Stimulated activated CD4-positive, alpha-beta T cell treated with anti-CD3 and anti-CD28 coated beads, Interleukin-1b, Interleukin-23, amount 100 ng/mL, for 48 hours (primary cell): ENCODE measurements at regions not wholly inside any gene's neighbourhood (a gene's known extent, or its start where the extent isn't known, plus 50 kb on each side); places are given as distances from the start of the nearest gene placed in this dataset.
"Not testable (repeated sequence)": the region's sequence is repeated elsewhere in the genome, so short reads cannot be mapped to it uniquely, and the experiment has no call there.

Source experiments
- DNase-seq: peaks from one replicate; pipeline ENCODE4 v3.0.0-alpha.2; 2020

DNA sequence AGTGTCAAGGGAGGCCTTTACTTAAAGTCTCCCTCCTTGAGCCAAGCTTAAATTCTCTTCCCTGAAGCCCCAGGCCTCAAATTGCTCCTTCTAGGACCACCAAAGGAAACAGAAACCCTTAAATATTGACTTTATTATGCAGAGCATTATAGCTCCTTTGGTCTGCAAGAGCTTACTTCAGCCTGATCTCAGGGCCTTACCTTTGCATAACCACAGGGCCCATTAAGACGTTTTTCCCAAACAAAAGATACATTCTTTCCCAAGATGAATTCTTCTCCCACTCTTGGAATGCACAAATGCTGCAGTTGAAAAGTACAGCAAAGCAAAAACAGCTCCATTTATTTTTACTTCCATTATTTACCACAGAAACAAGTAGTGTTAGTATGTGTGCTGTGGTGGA, 130.8 kb downstream of the B3GNT2 start:
- no peak for DNase-seq

DNA sequence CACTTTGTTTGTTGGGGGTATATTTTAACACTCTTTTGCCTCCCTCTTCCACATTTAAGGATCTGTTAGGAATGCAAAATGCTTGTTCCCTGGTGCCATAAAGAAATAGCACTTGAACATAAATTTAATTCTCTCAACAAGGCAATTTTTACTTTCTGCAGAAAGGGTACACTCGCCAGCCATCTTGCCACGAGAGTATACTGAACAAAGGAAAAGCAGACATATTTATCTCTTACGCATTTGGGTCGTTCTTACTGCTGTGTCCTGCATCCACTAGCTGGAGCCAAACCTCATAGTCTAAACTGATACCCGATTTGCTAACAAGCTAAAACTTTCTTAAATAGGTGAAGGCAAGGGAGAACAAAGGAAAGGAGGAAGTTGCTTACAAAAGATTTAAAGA, 129.5 kb downstream of the B3GNT2 start:
- no peak for DNase-seq

DNA sequence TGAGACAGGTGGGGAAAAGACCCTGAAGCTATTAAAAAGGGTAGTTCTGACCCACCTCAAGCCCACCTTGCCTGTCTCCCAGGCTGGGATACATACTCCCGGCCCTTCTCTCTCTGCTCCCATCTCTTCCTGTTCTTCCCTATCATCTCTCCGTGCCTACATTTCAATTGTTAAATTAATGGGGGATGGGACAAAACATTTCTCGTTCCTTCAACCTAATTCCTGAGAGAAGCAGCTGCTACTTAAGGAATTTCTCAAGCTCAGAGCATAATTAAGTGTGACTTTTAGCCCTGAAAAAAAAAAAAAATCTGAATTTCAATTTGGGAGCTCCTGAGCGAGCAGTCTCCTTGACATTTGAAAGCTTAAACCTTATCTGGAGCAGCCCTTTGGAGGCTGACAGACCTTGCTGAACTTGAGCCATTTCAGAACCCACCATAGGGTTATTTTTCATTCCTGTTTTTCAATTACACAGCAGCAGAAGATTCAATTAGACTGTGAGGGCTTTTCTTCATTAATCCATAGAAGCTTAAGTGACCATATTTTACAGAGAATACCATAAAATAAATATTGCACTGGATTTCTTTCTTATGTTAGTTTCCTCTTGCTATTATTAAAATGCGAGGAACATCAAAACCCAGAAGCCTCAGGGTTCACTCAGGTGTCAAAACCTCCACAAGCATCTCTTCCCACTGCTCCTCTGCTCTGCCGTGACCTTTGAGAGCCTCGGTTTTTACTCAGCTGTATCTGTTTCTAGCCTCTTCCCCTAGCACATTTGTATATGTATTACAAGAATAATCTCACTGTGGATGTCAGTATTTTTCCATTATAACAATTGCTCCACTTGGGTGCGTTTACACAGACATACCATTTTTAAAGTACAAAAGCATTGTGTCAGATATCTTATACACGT, 125.7 kb downstream of the B3GNT2 start:
- DNase-seq: no peak

DNA sequence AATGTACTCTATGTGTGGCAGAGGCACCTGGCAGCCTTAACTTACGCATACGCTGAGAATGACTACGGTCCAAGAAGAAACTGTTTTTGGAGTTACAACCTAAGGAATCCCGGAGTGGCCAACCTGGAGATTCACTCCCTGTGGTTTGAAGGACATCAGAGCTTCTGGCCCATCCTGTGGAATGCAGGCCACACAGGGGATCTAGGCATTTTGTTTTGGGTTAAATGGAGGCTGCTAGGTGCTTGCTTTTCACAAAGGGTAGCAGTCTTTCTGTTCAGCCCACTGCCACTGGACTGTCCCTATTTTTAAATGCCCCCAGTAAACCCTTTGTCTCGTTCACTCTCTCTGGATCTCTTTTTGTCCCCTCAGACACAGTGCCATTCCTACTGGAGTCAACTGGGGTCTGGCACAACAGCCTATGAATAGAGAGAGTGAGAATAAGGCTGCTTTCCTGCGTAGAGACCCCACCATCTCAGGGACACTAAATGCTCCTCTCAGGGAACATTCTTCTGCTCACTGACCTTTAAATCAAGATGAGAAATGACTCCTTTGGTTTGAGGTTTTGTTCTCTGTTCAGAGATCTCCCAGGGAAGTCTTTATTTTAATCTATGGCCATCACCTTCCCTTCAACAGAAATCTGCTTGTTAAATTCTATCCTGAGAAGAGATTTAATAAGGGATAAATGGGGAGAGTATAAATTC, 124.9 kb downstream of the B3GNT2 start:
- DNase-seq: no peak

DNA sequence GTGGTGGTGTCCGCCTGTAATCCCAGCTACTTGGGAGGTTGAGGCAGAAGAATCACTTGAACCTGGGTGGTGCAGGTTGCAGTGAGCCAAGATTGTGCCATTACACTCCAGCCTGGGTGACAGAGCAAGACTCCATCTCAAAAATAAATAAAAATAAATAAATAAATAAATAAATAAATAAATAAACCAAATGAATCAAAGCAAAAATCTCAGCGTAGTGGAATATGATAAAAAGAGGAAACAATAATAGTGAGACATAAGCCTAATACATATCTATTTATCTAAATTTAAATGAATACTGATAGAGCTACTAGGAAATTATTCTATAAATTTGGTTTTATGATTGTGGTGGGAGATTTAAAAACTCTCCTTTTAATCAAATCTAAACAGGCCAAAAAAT, 124.2 kb downstream of the B3GNT2 start:
- DNase-seq: not testable (repeated sequence)

DNA sequence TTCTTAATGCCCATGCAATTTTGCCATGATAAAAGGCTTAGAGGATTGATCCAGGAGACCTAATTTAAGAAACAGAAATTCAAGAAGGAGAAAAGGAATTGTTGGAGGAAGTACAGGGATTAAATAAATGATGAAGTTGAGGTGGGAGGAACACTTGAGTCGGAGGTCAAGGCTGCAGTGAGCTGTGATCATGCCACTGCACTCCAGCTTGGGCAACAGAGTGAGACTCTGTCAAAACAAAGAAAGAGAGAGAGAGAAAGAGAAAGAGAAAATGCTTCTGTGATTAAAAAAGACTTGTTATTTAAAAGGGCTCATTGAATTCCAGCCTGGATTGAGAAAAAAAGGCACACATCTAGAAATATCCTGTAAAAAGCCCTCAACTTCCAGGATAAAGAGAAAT, 123.2 kb downstream of the B3GNT2 start:
- no peak for DNase-seq

DNA sequence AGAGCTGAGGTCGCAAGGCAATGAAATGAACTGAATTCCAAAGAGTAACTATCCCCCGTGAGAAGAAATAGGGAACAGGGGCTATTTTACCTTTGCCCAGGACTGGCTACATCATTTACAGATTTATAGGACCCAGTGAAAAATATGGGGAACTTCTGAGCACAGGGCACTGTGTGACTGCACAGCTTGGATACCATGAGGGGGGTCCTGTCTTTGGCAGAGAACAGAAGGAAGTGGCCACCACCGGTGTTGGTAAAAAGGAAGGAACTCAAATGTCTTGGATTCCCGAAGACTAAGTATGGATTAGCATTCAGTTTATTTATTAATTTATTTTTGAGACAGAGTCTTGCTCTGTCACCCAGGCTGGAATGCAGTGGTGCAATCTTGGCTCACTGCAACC, 119.6 kb downstream of the B3GNT2 start:
- DNase-seq: no peak

DNA sequence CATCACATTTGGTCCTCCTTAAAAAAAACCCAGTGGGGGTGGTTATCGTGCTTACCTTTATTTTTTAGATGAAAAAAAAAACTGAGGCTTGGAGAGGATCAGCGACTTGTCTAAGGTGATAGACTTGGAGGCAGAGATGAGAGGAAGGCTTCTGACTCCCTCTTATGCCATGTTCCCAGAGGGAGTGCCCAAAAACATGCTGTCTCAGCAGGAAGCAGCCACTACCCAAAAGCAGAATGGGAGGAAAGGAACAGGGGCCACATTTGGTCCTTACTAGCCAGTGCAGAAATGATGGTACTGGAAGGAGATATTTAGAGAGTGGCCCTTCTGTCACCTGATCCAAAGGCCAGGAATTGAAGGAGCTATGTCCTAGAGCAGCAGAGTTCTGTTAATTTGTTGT, 118.4 kb downstream of the B3GNT2 start:
- DNase-seq: no peak

DNA sequence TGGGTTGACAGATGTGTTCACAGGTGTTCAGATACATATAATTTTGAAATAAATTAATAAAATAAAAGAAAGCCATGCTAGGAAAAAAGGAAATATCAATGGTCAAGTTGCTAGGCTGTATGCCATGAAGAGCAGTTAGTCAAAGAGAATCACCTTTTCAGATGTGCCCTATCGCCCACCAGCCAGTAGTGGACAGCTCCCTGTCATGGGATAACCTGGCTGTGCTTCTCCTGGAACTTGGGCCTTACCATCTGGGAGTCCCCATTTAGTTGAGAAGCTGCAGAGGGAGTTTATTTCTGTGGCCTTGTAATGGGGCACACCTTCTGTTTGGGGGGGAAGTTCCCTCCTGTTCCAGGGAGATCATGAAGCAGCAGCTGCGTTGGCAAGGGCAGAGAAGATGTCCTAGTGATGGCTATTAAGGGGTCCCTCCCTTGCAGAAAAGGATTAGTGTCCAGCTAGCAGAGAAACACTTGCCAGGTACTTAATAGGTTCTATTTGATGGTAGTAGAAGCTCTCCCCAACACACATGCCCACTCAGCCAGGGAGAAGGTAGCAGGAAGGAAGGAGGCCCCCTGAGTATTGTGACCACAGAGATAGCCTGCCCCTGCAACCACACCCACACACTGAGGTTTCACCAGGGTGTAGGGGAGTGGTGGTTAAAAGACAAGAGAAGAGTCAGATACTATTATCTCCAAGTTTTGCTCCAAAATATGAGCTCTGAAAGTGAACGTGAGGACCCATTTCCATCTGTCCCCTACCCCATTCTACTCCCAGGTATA, 117.7 kb downstream of the B3GNT2 start:
- no peak for DNase-seq

DNA sequence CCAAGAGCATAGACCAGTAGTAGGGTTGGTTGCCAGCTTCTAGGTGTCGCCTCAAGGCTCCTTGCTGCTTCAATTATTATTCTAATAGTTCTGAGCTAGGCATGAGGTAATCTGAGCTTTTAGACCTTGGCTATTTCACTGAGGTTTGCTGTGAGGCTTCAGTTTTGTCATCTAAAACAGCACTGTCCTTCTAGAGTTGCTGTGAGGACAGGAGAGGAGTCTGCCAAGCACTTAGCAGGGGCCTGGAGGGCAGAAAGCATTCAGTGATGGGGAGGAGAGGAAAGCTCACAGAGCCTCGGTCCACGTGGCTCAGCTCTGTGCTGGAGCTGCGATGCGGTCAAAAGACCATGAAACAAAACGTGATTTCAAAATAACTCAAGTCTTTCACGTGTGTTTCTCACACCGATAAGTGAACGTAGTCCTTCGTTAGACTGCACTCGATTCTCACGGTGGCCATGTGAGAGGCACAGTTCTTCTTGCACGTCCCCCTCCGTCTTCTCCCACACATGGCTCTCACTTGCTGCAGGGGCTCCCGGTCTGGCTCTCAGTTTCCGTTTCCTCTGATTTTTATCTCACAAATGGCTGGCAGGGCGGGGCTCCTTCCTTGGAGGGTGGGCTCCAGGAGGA, 113.7 kb downstream of the B3GNT2 start:
- DNase-seq: peak; percentile 27

DNA sequence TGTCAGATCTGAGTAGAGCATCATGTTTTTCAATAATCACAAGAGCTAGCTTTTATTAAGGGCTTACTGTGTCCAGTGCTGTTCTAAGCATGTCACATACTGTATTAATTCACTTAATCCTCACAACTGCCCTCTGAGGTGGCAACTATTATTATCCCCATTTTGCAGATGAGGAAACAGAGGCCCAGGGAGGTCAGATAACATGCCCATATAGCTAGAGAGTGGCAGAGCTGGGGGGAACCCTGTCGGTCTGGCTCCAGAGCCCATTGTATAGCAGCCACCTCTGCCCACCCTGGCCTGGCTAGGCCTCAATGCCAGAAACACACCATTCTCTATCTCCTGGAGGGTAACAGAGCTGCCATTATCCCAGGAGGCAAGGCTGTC, 113.2 kb downstream of the B3GNT2 start:
- DNase-seq: no peak

DNA sequence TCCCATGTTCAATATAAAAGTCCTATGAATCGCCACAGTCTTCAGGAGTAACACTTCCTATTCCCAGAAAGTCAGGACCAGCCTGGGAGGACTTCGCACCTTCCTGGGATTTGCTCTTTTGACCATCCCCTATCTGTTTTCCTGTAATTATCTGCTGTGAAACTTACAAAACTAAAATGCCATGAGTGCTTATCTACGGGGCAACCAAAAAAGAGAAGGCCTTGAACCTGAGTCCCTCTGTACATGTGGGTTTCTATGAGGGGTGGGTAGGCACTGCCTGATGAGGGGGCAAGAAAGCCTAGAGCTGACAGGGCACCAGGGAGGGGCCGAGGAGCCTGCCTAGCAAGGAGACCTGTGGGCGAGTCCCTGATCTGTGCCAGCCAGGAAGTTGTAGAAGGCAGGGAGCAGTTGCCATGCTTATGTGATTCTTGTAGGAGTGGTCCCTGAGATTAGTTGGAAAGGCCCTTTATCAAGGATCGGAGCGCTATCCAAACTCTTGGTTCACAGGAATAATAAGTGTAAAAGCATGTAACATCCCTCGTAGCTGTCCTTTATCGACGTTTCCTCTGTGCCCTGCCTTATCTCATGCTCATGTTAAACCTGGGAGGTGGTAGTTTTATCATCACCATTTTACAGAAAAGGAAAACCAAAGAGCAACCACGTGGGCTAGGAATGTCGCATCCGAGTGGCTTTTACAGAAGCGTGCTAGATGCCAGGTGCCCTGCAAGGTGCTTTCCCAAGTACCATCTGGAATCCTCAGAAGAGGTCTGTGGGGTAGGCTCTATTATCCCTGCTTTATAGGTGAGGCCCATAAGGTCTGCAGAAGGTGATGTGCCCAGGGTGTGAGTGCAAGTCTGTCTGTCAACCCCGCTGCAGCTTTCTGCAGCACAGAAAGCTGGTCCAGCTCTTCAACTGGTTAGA, 111.8 kb downstream of the B3GNT2 start:
- DNase-seq: no peak

DNA sequence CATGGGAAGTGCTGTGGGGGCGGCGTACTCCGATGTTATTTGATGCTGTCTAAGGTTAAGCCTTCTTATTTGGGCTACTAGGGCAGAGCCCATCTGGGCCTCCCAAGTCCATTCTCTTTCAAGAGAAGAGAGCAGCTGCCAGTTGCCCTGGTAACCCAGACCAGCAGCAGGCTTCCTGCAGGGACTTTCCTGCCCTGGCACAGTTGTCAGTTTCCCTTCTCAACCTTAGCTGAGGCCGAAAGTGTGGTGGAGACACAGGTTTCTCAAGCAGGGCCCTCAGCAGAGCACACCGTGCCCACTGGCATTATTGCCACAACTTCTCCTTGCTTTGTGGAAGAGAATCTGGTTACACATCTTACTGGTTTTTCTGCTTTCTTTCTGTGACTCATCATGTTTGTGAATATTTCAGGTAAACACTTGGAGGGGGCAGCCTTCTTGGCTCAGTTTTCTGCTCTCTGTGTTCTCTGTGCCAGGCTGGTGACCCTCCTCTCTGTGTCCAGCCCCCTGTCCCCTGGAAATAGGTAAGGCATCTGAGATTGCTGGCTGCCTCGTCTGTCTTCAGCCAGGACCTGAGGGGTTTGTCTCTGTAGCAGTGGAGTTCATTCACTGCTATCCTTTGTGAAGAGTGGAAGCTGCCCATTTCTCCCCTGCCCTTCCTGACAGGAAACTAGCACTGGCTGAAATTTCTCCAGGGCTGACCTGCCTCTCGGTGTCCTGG, 111.0 kb downstream of the B3GNT2 start:
- DNase-seq: peak; percentile 31

DNA sequence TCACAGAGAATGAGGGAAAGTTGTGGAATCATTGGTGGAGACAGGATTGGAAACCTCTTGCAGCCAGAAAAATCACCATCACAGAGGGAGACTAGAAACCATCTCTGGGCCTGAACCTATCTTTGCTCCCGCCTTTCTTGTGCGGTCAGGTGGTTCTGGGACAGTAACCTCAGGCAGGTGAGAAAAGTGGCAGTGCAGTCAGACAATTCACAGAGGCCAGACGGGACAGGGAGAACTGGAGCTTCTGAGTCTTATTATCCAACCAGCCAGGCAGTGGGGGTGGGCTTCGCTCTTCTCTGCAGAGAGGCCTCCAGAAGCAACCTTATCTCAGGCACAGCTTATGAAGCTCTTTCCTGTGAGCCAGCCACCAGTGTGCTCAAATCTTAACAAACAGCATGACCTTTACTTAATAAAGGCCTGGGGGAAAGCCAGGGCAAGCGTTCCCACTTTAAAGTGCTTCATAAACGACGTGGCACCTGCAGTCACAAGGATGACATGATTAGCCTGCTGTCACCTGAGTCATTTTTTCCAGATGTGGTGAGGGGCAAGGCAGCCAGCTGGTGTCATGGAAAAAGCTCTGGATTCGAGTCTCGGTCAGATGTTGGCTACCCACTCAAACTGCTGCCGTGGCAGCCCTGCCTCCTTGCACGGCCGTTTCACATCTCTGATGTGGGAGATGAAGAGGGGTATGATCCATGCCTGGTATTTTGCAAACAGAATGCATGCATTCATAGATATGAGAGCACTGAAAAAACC, 109.7 kb downstream of the B3GNT2 start:
- peak; percentile 87 for DNase-seq

DNA sequence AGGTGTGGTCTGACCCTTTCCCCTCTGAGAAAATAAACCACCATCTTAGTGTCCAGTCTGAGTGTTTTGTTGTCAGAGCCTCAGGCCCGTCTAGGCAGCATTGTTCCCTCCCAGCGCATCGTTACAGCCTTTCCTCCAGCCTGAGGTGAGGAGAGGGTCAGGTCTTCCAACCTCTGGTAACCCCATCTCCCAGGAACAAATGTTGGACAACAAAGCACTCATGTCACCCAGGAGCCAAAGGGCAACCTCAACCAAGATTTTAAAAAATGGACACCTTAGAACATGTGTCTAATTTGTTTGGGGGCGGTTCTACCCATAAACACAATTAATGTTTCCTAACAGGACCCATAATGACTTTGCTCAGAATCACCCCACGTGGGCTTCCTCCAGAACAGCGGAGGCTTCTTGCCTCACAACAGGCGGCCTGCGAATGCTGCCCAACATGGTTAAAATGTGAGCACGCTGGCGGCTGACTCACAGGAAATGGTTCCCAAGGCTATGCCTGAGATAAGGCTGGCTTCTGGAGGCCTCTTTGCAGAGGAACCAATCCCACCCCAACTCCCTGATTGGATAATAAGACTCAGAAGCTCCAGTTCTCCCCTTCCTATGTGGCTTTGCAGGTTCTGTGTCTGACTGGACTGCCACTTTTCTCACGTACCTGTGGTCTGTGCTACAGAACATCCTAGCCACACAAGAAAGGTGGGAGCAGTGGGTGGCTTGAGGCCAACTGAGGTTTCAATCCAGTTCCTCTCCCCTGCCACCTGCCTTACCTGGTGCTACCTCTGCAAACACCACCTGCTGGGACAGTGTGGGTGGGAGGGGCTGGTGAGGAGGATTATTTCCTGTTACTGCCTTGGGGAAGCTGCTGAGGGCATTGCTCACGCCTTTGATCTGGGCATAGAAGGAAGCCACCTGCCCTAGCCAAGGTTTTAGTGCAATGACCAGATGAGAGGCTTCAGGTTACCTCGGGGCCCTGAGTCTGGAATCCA, 108.8 kb downstream of the B3GNT2 start:
- DNase-seq: peak; percentile 66

DNA sequence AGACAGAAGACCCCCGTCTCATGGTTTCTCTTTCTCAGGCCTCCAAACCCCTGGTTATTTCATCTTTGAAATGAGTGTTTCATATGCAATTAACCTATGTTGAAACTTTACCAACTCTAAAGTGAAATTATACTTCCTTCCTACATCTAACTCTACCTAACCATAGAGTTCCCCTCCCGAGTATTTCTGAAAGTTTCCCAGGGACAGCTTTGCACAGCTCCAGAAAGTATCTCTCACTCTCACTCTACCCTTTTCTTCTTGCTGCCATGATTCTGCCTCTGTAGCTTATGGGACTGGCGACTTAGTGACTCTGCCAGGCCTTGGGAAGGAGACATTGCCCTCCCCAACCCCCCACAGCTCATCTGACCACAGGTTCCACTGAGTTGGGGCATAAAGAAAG, 107.9 kb downstream of the B3GNT2 start:
- DNase-seq: no peak

DNA sequence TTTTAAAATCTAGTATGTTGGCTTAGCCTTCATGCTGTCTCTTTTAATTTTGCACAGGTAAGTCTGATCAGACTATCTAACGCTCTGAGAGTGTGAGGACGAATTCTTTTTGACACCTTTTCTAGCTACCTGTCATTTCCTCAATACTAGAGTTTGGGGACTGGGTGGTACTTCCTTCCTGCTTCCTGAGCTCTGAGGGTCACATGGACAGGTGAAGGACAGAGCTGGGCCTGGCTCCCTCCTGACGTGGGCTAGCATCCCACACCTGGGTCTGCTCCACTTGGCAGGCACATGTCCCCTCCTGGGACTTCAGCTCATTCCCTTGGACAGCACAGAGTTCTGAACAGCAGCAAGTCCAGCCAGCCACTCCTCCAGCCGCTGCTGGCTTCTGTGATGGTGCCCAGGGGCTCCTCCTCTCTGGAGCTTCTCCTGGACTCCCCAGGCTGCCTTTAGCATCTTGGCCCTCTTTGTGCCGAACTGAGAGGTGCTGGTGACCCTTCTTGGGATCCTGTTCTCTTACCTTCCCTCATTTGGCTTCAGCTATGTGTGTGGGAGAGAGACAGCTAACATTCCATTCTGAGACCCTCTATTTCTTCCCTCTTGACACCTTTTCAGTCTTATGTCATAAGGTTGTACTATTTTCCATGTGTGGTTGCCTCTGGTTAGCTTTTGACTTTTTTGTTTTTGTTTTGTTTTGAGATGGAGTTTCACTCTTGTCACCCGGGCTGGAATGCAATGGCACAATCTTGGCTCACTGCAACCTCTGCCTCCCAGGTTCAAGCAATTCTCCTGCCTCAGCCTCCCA, 106.9 kb downstream of the B3GNT2 start:
- DNase-seq: no peak

DNA sequence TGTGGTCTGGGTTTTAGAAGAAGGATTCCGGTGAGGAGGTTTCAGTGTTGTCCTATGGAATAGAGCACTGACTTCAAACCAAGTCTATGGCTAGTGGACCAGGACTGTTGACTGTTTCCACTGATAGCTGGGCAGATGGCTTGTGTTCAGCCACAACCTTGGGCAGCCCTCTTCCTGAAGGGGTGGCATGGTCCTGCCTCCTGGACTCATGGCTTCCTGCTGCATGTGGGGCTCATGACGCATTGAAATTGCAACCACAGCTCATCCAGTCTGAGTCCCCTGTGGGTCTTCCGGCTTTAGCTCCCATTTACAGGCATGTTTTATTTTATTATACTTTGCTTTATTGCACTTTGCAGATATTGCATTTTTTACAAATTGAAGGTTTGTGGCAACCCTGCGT, 105.0 kb downstream of the B3GNT2 start:
- DNase-seq: no peak
